HG02759 (cell line): ENCODE measurements at regions not wholly inside any gene's neighbourhood (a gene's known extent, or its start where the extent isn't known, plus 50 kb on each side); places are given as distances from the start of the nearest gene placed in this dataset.

Experiments used
- ATAC-seq: cut with Tn5 transposase; IDR thresholded peaks from one replicate; pipeline ENCODE4 v1.9.1; 2021; ENCODE audit warnings: mild to moderate bottlenecking, moderate library complexity; ENCODE audit not compliant: unreplicated experiment

GRCh38 chr6:113461153-113461932 lies 395.8 kb upstream of the MARCKS start:
- no peak for ATAC-seq

GRCh38 chr6:113464536-113464935 lies 392.6 kb upstream of the MARCKS start:
- ATAC-seq = peak; percentile 9

GRCh38 chr6:113464960-113465359 lies 392.2 kb upstream of the MARCKS start:
- peak; percentile 66 for ATAC-seq

GRCh38 chr6:113466526-113466925 lies 390.6 kb upstream of the MARCKS start:
- no peak for ATAC-seq

GRCh38 chr6:113475392-113475791 lies 381.8 kb upstream of the MARCKS start:
- ATAC-seq = no peak

- ATAC-seq = no peak
These were observed 380.0 kb upstream of the MARCKS start for GRCh38 chr6:113476937-113477839.

- no peak for ATAC-seq
These were observed 376.5 kb upstream of the MARCKS start for GRCh38 chr6:113480616-113481015.

GRCh38 chr6:113481458-113481857 lies 375.7 kb upstream of the MARCKS start:
- ATAC-seq = peak; percentile 3

GRCh38 chr6:113481910-113482309 lies 375.2 kb upstream of the MARCKS start:
- ATAC-seq = peak; percentile 54

GRCh38 chr6:113482771-113483170 lies 374.4 kb upstream of the MARCKS start:
- no peak for ATAC-seq

- ATAC-seq = no peak
These were observed 370.9 kb upstream of the MARCKS start for GRCh38 chr6:113486199-113486598.

GRCh38 chr6:113487489-113488058 lies 369.6 kb upstream of the MARCKS start:
- no peak for ATAC-seq

GRCh38 chr6:113488061-113488460 lies 369.1 kb upstream of the MARCKS start:
- no peak for ATAC-seq

GRCh38 chr6:113488812-113489685 lies 368.1 kb upstream of the MARCKS start:
- ATAC-seq = no peak

- no peak for ATAC-seq
These were observed 367.0 kb upstream of the MARCKS start for GRCh38 chr6:113489952-113490746.

GRCh38 chr6:113491376-113491775 lies 365.8 kb upstream of the MARCKS start:
- no peak for ATAC-seq

GRCh38 chr6:113493991-113494390 lies 363.2 kb upstream of the MARCKS start:
- no peak for ATAC-seq

- ATAC-seq = no peak
These were observed 361.6 kb upstream of the MARCKS start for GRCh38 chr6:113495521-113495920.

GRCh38 chr6:113496166-113496565 lies 361.0 kb upstream of the MARCKS start:
- ATAC-seq = no peak

GRCh38 chr6:113500221-113500620 lies 356.9 kb upstream of the MARCKS start:
- no peak for ATAC-seq
